C4-2B (cell line): ENCODE measurements at regions not wholly inside any gene's neighbourhood (a gene's known extent, or its start where the extent isn't known, plus 50 kb on each side); places are given as distances from the start of the nearest gene placed in this dataset.

ENCODE experiments used
- H3K27ac ChIP-seq: fragments of 450-650 bp; 2 replicates; pipeline ENCODE4 v1.5.1; 2017
- CTCF ChIP-seq: fragments of 450-650 bp; conservative IDR thresholded peaks from 2 replicates; pipeline ENCODE4 v1.5.1; 2017; ENCODE audit warnings: mild to moderate bottlenecking
- ZFX ChIP-seq: fragments of 450-650 bp; IDR thresholded peaks from 2 replicates; pipeline ENCODE4 v1.6.1; 2017

DNA sequence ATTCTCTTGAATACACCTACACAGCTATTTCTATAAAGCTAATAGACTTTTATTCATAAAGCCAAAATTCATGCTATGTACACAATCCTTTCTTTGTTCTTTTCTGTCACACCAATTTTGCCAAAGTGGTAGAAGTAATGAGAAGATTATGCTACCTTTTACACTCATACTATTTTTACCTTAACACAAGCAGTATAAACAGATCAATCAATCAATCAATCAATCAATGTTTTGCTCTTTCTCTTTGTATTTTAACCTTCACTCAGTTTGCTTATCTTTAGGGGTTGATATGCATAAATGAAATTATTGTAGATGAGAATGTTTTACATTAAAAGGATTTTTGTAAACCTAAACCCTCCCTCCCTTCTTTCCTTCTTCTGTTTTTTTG lies 878.6 kb downstream of the RAPGEF2 start:
- TF ChIP-seq ZFX (no peak), CTCF (no peak)
- H3K27ac ChIP-seq, result no peak overlapping the region

DNA sequence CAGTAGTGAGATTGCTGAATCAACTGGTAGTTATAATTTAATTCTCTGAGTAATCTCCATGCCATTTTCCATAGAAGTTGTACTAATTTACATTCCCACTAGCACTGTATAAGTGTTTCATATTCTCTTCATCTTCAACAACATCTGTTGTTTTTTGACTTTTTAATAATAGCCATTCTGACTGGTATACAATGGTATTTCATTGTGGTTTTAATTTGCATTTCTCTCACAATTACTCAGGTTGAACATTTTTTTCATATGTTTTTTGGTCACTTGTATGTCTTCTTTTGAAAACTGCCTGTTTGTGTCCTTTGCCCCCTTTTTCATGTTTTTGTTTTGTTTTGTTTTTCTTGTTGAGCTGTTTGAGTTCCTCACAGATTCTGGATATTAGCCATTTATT lies 880.2 kb downstream of the RAPGEF2 start:
- TF ChIP-seq CTCF (no peak), ZFX (no peak)

DNA sequence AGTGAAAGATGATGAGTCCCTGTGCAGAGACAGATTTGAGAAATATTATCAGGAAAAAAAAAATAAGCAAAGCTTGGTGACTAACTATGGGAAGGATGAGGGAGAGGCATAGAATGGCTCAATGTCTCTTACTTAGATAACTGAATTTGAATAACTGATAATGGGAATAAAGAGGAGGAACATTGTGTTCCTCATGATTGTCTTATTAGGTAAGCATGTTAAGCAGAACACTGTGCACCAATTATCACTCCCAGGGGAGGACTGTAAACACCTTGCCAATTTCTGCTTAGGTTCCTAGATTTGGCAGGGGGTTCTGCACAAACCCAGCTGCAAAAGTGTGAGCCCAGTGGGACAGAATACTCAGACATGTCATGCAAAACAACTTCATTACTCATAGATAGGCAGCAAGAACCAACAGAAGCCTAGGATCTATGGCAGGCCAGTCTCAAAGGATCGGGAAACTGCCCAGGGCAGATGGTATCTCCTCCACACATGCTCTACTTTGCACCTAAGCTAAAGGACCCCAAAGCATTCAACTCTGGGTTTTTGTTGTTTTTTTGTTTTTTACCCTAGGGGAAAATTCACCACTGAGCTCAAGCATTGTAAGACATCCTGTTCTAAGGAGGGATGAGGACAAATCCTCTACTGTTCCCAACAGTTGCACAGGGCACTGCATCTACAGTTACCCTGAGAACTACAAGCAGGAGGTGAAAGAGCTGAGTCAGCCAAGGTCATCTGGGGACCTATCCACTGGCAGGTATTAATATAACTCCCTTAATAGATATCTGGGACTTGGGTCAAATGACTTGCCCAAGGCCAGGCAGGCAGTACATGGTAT lies 907.0 kb downstream of the RAPGEF2 start:
- no peak overlapping the region; the same call in 1 of the 2 replicates for H3K27ac ChIP-seq
- no peak for TF ChIP-seq ZFX
- TF ChIP-seq CTCF, result no peak

More for the DNA sequence above, 880.2 kb downstream of the RAPGEF2 start:
- no peak overlapping the region for H3K27ac ChIP-seq

DNA sequence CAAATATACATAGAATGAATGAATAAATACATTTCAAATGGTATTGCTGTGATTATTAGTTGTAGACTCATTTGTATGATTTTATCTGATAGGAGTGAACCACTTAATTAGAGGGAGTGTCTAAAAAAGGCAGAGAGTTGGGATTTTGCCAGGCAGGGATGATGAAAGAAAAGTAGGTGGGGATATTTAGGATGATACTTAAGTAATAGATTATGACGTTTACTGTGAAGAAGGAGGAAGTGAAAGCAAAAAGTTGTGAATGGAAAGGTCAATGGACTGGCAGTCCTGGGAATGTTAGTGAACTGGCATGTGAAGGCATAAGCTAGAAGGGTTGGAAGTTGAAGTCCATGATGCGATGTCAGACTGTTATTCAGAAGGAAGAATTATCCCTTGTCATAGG lies 917.1 kb downstream of the RAPGEF2 start:
- H3K27ac ChIP-seq, result no peak overlapping the region
- TF ChIP-seq ZFX (no peak), CTCF (no peak)

DNA sequence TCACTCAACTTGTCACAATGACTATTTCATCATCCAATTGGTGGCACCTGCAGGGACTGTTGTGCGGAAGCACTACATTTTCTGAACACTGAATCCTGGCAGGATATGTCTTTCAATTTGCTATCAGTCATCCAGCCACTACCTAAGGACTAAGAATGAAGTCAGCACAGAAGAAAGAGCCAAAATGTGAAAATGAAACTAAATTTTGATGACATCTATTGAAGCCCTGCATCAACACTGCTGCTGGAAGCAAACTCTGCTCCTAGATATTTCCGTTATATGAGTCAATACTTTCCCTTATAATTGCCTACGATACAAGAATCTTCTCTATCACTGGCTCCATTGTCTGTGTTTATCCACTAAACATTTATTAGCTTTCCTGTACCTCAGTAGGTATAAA lies 917.9 kb downstream of the RAPGEF2 start:
- TF ChIP-seq ZFX (no peak), CTCF (no peak)
- no peak overlapping the region for H3K27ac ChIP-seq

DNA sequence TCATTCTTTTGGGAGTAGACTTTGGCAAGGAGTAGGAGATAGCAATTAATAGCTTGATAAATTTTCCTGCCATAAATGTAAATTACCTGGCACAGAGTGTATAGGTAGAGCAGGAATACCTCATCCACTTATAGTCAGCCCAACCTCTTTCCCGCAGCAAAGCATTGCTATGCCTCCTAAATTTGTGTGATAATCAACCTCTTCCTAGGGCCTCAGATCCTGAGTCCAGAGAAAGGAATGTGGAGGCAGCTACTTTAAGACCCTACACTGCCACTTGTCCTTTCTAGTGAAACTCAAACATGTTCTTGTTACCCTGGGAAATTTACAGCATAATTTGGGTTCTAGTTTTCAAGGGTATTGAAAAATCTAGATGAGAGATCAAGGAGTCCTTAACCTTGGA lies 919.0 kb downstream of the RAPGEF2 start:
- H3K27ac ChIP-seq, result no peak overlapping the region
- TF ChIP-seq CTCF (no peak), ZFX (no peak)

GRCh38 chr4:160026721-160027120 lies 923.8 kb downstream of the RAPGEF2 start:
- TF ChIP-seq CTCF, result no peak
- no peak for TF ChIP-seq ZFX
- no peak overlapping the region for H3K27ac ChIP-seq
